ENCODE measurements at regions not wholly inside any gene's neighbourhood (a gene's known extent, or its start where the extent isn't known, plus 50 kb on each side); places are given as distances from the start of the nearest gene placed in this dataset.

DNA sequence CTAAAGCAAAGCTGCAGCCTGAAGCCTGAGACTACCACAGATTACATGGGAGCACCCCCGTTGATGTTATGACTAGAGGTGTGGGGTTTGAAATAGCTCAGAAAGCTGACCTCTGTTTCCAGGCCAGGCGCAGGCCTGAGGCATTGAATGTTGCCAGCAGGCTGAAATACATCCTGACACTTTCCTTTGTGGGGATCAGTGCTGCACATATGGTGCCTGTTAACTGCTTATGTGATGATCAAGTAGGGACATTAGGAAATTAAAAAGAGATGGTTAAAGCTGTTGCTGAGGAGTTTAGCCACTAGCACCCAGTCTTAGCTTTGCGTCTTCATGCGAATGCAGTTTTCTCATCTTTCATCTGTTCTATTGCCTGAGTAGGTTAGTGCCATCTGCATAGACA lies 83.2 kb downstream of the CCNA1 start:
- TF ChIP-seq, protein P1, sequence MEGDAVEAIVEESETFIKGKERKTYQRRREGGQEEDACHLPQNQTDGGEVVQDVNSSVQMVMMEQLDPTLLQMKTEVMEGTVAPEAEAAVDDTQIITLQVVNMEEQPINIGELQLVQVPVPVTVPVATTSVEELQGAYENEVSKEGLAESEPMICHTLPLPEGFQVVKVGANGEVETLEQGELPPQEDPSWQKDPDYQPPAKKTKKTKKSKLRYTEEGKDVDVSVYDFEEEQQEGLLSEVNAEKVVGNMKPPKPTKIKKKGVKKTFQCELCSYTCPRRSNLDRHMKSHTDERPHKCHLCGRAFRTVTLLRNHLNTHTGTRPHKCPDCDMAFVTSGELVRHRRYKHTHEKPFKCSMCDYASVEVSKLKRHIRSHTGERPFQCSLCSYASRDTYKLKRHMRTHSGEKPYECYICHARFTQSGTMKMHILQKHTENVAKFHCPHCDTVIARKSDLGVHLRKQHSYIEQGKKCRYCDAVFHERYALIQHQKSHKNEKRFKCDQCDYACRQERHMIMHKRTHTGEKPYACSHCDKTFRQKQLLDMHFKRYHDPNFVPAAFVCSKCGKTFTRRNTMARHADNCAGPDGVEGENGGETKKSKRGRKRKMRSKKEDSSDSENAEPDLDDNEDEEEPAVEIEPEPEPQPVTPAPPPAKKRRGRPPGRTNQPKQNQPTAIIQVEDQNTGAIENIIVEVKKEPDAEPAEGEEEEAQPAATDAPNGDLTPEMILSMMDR (IDR thresholded peaks at IDR 0.05), result no peak
- Histone ChIP-seq H3K27ac (no peak overlapping the region), H3K27me3 (no peaks in the 10 kb centered on the region), H3K9me3 (no peaks in the 10 kb centered on the region), H3K36me3 (no peaks in the 10 kb centered on the region), H3K4me3 (no peak overlapping the region), H3K4me1 (no peaks in the 10 kb centered on the region)
- ATAC-seq (no peak), DNase-seq (no peak)
- intact Hi-C loops (cut with DNase I), result no loop called here

DNA sequence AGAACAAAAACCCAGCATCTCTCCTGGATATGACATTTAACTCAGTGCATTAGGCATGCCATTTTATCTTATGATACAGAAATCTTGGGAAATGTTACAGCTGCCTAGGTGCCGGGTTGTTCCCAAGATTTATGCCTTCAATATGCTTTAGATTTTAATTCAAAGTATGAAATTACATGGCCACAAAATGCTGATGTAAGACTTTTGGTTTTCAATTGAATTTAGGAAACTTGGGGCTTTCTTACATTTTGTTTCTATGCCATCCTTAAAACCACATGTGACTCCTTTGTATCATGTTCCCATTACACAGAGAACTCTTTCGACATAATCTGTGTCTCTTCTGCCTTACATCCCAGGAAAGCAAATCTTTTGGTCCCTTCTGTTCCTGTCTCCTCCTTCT lies 83.9 kb downstream of the CCNA1 start:
- no peaks in the 10 kb centered on the region for H3K4me1 ChIP-seq
- DNase-seq (no peak), ATAC-seq (no peak)
- intact Hi-C loops (cut with DNase I), result no loop called here
- no peak overlapping the region for H3K4me3 ChIP-seq
- H3K27ac ChIP-seq, result no peak overlapping the region
- no peaks in the 10 kb centered on the region for H3K9me3 ChIP-seq
- TF ChIP-seq, protein P1 (IDR thresholded peaks at IDR 0.05), result no peak
- no peaks in the 10 kb centered on the region for H3K27me3 ChIP-seq
- no peaks in the 10 kb centered on the region for H3K36me3 ChIP-seq

DNA sequence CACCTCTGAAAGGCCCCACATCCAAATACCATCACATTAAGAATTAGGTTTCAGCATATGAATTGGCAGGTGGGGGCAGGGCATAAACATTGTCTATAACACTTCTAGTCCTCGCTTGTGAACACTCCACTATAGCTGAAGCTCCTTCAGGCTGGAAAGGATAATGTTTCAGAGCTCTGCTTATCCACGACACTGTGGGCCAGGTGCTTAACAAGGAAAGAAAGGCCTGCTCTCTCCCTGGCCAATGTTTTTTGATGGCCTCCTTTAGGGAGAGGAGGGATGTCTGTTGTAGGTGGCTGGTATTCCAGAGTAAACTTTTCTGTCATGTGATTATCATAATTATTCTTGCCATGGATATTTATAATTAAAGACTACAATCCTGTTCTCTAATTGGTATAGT lies 86.4 kb downstream of the CCNA1 start:
- Histone ChIP-seq H3K27ac (no peak overlapping the region), H3K9me3 (no peaks in the 10 kb centered on the region), H3K27me3 (no peaks in the 10 kb centered on the region), H3K36me3 (no peaks in the 10 kb centered on the region), H3K4me1 (no peaks in the 10 kb centered on the region), H3K4me3 (no peak overlapping the region)
- ATAC-seq (no peak), DNase-seq (no peak)
- TF ChIP-seq, protein P1 (IDR thresholded peaks at IDR 0.05), result no peak
- intact Hi-C loops (cut with DNase I), result no loop called here

DNA sequence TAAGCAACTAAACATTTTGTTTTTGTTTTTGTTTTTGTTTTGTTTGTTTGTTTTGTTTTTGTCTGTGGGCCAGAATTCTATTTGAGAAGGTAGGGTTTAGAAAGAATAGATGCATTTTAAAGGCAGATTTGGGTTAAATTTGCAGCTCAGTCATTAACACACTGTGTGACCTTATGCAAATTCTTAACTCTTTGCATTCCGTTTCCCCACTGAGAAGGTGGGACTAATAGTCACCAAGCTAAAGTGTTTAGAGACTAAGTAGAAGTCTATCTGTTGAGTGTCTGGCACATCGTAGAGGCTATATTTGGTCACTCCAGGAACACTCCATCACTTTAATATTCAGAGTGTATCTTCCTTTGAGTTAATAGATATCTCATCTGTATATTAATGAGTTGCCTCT lies 87.1 kb downstream of the CCNA1 start:
- no peak for DNase-seq
- H3K4me3 ChIP-seq, result no peak overlapping the region
- H3K4me1 ChIP-seq, result no peaks in the 10 kb centered on the region
- H3K9me3 ChIP-seq, result no peaks in the 10 kb centered on the region
- no peak overlapping the region for H3K27ac ChIP-seq
- H3K36me3 ChIP-seq, result no peaks in the 10 kb centered on the region
- H3K27me3 ChIP-seq, result no peaks in the 10 kb centered on the region
- ATAC-seq, result no peak
- TF ChIP-seq, protein P1 (IDR thresholded peaks at IDR 0.05), result no peak
- intact Hi-C loops (cut with DNase I), result no loop called here

DNA sequence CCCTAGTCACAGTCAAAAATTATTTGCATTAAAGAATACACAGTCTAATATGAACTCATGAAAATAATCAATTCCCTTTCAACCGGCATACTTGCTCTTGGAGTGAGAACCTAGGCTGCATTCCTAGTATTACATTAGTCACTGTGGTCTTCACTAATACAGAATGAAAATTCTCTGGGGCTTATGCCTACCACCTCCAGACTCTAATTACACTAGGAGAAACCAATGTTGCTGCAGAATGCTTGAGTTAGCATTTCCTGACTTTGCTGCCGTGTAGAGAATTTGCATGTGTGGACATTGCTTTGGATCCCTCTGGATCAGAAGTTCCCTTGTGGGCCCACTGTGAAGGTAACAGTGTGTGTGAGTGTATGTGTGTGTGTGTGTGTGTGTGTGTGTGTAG lies 87.8 kb downstream of the CCNA1 start:
- TF ChIP-seq, protein P1 (IDR thresholded peaks at IDR 0.05), result no peak
- Histone ChIP-seq H3K36me3 (no peaks in the 10 kb centered on the region), H3K4me3 (no peak overlapping the region)

More for the DNA sequence above, 87.8 kb downstream of the CCNA1 start:
- intact Hi-C loops (cut with DNase I), result no loop called here
- no peak overlapping the region for H3K27ac ChIP-seq
- no peaks in the 10 kb centered on the region for H3K9me3 ChIP-seq
- no peak for ATAC-seq
- DNase-seq, result no peak
- no peaks in the 10 kb centered on the region for H3K4me1 ChIP-seq
- no peaks in the 10 kb centered on the region for H3K27me3 ChIP-seq

All from left lung (tissue), 4 donors.